ENCODE measurements at regions not wholly inside any gene's neighbourhood (a gene's known extent, or its start where the extent isn't known, plus 50 kb on each side); places are given as distances from the start of the nearest gene placed in this dataset.

DNA sequence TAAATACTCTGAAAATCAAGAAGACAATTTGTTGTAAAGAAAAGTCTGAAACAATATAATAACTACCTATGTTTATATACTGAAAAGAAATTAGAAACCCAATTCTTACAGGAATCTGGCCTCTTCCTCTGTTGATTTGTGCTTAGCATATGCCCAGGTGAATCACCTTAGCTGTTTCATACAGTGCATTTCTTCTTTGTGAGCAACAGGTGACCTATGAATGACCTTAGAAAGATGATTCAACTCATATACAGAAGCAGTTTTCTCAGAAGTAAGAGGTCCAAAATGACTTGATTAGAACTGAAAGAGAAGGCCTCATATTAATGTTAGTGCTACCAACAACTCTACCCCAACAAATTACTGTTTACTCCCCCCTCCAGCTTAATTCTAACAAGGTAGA lies 419.5 kb upstream of the ID4 start:
- no peak for TF ChIP-seq RFX5 (IDR thresholded peaks at IDR 0.05; ENCODE audit: low read depth, low read length)
- TF ChIP-seq MAZ (IDR thresholded peaks at IDR 0.05; ENCODE audit: borderline replicate concordance, low read depth, low read length), result no peak
- no peak for TF ChIP-seq NFE2L2 (IDR thresholded peaks at IDR 0.05; ENCODE audit: low read depth, low read length)
- TF ChIP-seq FOS (IDR thresholded peaks at IDR 0.05; ENCODE audit: low read depth, low read length), result no peak
- TF ChIP-seq POLR2A (IDR thresholded peaks at IDR 0.05; ENCODE audit: low read depth, low read length), result no peak
- TF ChIP-seq SMC3 (IDR thresholded peaks at IDR 0.05; ENCODE audit: low read depth, low read length), result no peak
- TF ChIP-seq BHLHE40 (IDR thresholded peaks at IDR 0.05; ENCODE audit: low read depth, low read length), result no peak
- TF ChIP-seq CTCF (conservative IDR thresholded peaks at IDR 0.05; ENCODE audit: low read depth, low read length), result no peak
- Histone ChIP-seq H3K4me3 (ENCODE audit: insufficient read depth, low read depth, low read length) (no peak overlapping the region), H4K5ac (ENCODE audit: low read depth, low read length) (no peak overlapping the region), H3K4me2 (ENCODE audit: low read depth, low read length) (no peak overlapping the region), H3K18ac (ENCODE audit: low read depth, low read length) (no peak overlapping the region), H3K9me1 (ENCODE audit: insufficient read depth, low read length) (no peaks in the 10 kb centered on the region), H3K14ac (replicated peaks; ENCODE audit: low read depth, low read length) (no peak overlapping the region), H4K91ac (ENCODE audit: insufficient read depth, low read depth, low read length) (no peak overlapping the region), H4K8ac (ENCODE audit: low read depth in 2 of 2, low read length in 2 of 2) (no peak overlapping the region), H3K23ac (ENCODE audit: low read depth, low read length) (no peak overlapping the region), H2BK120ac (ENCODE audit: low read depth, low read length) (no peak overlapping the region), H2AK5ac (ENCODE audit: low read depth, low read length) (no peak overlapping the region), H2AK9ac (replicated peaks; ENCODE audit: low read depth, low read length, poor library complexity) (no peak overlapping the region), H3K56ac (ENCODE audit: extremely low read depth, insufficient read depth, low read length) (no peak overlapping the region), H2AFZ (replicated peaks; ENCODE audit: low read length, poor library complexity) (no peak overlapping the region), H3K79me1 (ENCODE audit: low read depth in 1 of 2, low read length in 2 of 2) (no peaks in the 10 kb centered on the region), H3K27ac (ENCODE audit: insufficient read depth, low read length) (no peak overlapping the region), H3K9me3 (ENCODE audit: control insufficient read depth, insufficient read depth, low read length) (no peaks in the 10 kb centered on the region), H3K4ac (ENCODE audit: low read depth, low read length) (no peak overlapping the region), H2BK20ac (ENCODE audit: low read depth, low read length) (no peak overlapping the region), H2BK5ac (ENCODE audit: low read depth, low read length, poor library complexity, severe bottlenecking) (no peak overlapping the region), H3K4me1 (ENCODE audit: control insufficient read depth, insufficient read depth, low read length) (no peaks in the 10 kb centered on the region), H3K36me3 (ENCODE audit: control insufficient read depth, insufficient read depth, low read length) (no peaks in the 10 kb centered on the region), H4K20me1 (ENCODE audit: insufficient read depth, low read length) (no peaks in the 10 kb centered on the region), H3K9ac (ENCODE audit: low read depth, low read length) (no peak overlapping the region), H3K27me3 (ENCODE audit: control insufficient read depth, insufficient read depth, low read length) (no peaks in the 10 kb centered on the region), H2BK15ac (ENCODE audit: low read depth, low read length) (no peak overlapping the region)
- dilution Hi-C loops (cut with HindIII; ENCODE audit: low sequenced_read_pairs, unreplicated experiment) (no loop called here), in situ Hi-C loops (cut with MboI; ENCODE audit: low sequenced_read_pairs) (no loop called here), intact Hi-C loops (cut with micrococcal nuclease) (no loop called here)
- CTCF ChIA-PET, result no interaction called here
- POLR2A ChIA-PET (ENCODE audit: unreplicated experiment), result no interaction called here
- no TSS peak for BruUV-seq (replicated peaks)
- ATAC-seq (ENCODE audit: low read depth), result no peak
- DNase-seq, result peak; percentile 74

All from IMR-90 (cell line).